HG03045 (cell line): ENCODE measurements at regions not wholly inside any gene's neighbourhood (a gene's known extent, or its start where the extent isn't known, plus 50 kb on each side); places are given as distances from the start of the nearest gene placed in this dataset.
"Not testable (repeated sequence)": the region's sequence is repeated elsewhere in the genome, so short reads cannot be mapped to it uniquely, and the experiment has no call there.

ENCODE experiments used
- ATAC-seq: cut with Tn5 transposase; IDR thresholded peaks from one replicate; pipeline ENCODE4 v1.9.1; 2021; ENCODE audit warnings: mild to moderate bottlenecking, moderate library complexity; ENCODE audit not compliant: unreplicated experiment

DNA sequence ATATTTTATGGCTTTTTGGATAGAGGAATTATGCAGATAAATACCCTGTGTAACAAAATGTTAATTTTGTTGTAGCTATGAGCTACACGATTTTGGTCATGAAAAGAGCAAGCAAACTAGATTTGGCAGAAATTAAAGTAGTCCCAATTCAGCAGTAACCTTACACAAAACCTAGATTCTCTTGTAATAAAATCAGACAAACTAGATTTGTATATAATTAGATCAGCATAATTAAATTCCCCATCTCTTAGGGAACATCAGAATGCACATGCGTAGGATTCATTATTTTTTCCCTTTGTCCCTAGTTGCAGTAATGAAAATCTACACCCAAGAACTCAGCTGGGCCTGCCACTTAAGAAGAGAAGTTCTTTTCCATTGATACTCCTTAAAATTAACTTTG, 1879.2 kb upstream of the CDH9 start:
- ATAC-seq = no peak

DNA sequence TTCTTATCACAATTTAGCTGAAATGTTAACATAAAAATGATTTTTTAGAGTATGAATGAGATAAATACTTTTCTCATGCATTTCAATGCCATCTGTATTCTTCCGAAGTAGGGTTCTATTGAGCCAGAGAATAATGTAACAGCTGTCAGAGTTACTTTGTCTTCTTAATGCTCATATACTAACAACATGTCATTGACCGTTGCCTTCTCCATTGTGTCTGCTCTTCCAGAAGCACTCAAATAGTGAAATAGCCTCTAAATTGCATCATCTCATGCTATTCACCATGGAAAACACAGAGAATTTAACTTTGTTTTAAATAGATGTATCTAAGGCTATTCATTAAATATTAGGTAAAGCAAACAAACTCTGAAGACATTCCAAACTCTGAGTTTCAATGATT, 1875.9 kb upstream of the CDH9 start:
- no peak for ATAC-seq

DNA sequence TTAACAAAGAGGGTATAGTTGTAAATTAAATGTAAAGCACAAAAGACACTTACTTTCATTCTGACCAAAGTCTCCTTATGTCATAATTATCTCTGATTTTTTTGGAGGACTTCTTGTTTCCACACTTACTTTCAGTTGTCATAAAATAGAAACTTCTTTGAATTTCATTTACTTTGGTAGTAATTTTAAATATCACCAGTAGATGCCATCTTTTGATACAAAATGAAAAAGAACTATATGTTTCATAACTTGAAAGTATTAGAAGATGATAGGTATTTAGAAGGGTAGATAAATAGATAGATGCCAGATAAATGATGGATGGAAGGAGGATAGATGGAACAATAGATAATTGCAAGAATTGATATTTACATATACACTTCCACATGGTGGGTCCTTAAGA, 1865.3 kb upstream of the CDH9 start:
- no peak for ATAC-seq

DNA sequence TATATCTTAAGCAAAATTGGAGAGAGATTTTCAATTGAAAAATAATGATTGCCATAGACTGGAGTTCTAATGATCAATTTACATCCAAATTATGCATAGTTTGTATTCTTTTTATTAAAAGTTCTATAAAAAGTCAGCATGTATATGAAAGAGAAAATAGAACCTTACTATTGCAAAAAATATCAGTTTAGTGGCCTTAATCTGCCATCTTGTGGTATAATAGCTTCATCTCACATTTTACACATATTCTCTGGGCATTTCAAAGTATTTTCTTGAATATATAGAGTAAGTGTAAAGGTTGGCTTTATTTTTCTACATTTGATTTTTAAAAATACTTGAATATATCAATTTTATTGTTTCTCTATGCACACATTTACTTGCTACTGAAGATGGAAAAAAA, 1858.6 kb upstream of the CDH9 start:
- no peak for ATAC-seq

DNA sequence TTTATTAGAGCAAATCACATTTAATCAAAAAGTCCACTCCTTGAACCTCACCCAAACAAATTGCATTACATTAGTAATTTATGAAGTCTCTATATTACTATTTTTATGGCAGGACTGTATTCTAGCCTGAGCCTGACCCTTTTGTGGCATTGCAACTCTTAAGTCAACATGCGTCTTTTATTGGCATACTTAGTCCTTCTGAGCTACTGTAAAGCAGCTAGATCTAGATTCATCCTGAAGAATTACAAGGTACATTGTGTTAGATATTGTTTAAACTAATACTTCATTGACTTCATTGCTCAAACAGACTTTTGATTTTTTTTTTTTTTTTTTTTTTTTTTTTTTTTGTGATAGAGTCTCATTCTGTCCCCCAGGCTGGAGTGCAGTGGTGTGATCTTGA, 1842.5 kb upstream of the CDH9 start:
- ATAC-seq = no peak

DNA sequence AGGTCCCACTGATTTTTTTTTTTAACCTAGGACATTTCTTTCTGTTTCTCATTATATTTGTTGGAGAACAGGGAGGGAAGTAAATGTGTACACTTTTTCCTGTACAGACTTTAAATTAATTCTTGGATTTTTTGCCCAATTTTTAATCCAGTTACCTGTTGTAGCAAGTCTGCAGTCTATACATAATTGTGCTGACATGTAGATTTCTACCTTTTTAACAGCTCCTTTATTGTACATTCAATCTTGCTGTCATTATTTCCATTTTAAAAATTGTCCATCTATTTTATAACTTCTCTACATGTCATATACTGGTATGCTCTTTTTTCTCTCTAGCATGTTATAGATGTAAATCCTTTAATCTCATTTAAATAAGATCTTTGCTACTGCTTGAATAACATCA, 1838.7 kb upstream of the CDH9 start:
- ATAC-seq = no peak

DNA sequence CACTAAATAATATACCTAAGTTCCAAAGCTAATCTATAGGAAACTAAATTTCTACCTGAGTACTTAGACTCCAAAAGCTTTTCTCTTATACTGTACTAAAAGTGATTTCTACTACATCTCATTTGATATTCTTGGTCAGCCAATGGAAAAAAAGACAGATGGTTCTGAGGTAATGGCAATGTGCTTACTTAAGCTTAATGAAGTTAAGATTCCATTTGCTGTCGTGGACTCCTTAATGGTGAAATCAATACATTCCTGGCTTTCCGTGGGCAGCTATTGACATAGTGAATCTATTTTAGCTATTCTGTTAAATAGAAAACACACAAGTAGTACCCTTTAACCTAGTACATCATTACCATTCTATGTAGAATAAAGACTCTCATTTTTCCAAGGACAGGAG, 1825.6 kb upstream of the CDH9 start:
- ATAC-seq = no peak

DNA sequence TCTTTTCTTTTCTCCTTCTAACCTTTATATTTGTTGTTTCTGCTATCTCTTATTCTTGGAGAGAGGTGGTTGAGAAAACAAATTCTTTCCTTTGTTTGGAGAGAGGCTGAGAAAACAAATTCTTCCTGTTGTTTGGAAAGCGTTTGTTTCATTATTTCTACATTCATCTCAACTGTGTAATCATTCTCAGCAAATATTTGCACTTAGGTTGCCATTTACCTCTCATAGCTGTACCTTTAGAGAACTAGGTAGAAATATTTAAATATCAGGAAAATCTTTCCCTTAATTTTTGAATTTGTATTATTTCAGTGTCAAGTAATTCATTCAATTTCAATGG, 1824.4 kb upstream of the CDH9 start:
- ATAC-seq = no peak

DNA sequence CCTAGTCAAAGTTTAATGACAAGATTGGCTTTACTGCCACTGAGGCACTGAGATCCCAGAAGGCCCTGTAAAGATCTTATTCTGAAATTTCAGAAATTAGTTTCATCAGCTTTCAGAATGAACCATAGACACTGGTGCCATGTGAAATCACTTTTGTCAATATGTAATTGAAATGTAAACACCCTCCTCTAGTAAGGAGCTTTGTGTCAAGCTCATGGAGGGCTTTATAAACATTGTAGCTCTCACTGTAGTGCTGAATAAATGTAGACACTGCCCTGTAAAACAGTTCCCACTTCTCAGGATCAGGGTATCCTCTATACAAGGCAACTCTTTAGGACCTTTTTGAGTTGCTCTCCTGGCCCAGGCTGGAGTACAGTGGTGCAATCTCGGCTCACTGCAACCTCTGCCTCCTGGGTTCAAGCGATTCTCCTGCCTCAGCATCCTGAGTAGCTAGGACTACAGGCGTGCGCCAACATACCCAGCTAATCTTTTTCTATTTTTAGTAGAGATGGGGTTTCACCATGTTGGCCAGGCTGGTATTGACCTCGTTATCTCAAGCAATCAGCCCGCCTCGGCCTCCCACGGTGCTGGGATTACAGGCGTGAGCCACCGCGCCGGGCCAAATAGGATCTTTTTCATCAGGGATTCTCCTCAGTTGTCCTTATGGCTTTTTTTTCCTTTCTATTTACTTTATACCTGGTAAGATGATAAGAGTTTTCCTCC, 1823.9 kb upstream of the CDH9 start:
- no peak for ATAC-seq

DNA sequence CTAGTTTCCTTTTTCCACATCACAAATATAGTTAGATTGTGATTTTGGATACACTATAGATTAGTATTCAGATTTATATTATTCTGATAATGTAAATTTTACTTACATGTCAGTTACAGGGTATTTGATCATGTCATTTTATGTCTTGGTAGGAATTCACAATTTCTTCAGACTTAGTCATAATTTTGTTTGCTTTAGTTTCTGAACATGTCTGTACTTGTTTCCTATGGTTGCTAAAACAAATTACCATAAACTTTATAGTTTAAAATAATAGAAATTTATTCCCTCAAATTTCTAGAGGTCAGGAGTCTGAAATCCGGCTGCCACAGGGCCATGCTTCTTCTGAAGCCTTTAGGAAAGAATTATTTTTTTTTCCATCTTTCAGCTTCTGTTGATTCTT, 1817.2 kb upstream of the CDH9 start:
- no peak for ATAC-seq

DNA sequence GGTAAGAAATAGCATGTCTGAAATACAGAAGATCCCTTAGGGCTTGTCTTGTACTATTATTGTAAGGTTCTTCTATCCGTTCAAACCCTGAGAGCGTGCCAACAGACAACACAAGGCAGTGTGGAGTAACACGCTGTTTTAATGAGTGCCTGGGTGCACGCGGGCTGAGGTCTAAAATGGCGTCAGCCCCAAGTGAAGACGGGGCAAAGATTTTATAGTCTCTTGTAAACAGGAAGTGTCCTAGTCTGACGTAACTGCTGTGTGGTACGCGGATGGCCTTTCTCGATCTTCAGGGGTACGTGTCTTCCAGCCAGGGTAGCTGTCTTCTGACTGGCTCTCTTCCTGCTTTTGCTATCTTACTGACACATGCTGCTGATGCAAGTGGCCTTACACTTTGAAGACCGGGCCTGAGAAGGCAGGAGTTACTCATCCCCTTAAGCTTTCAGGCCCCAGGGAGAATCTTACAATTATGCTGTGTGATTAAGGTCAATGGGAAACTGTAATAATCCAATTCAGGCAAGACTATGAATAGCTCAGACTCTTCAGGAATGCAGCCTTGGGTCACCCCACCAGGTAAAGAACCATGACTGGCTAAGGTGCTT, 1812.0 kb upstream of the CDH9 start:
- ATAC-seq = no peak

DNA sequence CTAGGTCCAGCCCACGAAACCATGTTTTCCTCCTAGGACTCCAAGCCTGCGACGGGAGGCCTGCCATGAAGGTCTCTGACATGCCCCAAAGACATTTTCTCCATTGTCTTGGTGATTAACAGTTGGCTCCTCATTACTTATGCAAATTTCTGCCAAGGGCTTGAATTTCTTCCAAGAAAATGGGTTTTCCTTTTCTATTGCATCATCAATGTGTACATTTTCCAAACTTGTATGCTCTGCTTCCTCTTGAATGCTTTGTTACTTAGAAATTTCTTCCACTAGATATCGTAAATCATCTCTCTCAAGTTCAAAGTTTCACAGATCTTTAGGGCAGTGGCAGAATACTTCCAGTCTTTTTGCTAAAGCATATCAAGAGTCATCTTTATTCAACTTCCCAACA, 1792.7 kb upstream of the CDH9 start:
- ATAC-seq = no peak

DNA sequence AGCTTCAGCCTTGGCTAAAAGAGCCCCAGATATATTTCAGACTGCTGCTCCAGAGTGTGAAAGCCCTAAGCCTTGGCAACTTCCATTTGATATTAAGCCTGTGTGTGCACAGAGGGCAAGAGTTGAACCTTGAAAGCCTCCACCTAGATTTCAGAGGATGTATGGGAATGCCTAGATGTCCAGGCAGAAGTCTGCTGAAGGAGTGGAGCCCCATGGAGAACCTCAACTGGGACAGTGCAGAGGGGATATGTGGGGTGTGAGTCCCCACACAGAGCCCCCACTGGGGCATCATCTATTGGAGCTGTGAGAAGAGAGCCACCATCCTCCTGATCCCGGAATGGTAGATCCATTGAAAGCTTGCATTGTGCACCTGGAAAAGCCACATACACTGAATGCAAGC, 1784.8 kb upstream of the CDH9 start:
- ATAC-seq = no peak

DNA sequence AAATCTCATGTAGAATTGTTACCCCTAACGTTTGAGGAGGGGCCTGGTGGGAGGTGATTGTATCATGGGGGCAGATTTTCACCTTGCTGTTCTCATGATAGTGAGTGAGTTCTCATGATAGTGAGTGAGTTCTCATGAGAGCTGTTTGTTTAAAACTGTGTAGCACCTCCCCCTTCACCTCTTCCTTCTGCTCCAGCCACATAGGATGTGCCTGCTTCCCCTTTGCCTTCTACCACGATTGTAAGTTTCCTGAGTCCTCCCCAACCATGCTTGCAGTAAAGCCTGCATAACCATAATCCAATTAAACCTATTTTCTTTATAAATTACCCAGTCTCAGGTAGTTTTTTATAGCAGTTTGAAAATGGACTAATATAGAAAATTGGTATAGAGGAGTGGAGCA, 1783.7 kb upstream of the CDH9 start:
- no peak for ATAC-seq

DNA sequence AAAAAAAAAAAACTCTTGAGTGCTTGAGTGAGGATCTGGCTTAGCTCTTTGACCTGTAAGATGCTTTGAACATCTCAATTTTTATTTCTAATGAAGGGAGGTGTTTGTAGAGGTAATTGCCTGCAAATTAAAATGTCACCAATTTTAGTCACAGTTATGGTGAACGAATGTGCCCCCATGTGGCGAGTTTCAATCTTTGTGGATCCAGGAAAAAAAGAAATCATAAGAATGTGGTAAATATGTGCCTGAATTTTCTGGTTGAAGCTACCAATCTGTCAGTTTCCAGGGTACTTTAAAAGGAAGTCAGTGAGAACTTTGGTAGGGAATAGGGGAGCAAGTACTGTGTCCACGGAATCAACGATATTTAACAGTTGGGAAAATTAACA, 1772.4 kb upstream of the CDH9 start:
- ATAC-seq = no peak

DNA sequence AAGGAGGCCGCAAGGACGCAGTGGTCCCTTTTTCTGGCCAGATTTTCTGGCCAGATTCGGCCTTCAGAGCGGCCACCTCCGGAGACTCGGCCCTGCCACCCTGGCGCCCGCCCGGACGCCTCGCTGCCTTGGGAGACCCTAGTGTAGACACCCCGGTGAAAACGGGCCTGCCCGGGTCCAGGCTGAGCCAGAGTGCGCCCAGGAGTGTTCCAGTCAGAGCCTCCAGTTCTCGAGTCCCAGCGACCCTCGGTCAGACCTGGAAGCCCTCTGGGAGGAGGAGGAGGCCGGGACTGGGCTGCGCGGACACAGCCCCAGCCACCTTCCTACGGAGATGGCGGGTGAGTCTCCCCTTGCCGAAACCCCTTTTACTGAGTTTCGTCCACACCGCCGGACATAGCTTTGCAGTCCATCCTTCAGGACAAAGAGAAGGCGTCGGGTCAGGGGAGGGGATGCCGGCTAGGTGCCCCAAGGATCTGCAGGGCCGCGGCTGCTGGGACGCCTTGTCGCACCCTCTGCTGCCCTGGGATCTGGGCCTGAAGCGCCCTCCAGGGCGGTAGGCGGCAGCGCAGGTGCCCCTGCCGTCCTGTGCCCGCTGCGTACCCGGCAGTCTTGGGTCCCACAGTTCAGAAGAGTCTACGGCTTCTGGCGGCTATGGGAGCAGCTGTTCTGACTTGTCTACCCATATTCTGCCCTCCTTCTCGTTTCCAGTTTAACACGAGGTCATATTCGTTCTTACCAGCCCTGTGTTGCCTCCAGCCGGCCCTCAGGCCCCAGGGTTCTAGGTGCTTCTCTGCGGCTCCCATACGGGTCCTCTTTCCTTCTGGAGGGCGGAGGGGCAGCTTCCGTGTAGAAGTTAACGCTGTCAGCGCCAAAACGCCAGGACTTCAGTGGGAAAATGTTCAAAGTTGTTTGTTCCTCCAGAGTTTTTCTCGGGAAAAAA, 1771.7 kb upstream of the CDH9 start:
- ATAC-seq = no peak

DNA sequence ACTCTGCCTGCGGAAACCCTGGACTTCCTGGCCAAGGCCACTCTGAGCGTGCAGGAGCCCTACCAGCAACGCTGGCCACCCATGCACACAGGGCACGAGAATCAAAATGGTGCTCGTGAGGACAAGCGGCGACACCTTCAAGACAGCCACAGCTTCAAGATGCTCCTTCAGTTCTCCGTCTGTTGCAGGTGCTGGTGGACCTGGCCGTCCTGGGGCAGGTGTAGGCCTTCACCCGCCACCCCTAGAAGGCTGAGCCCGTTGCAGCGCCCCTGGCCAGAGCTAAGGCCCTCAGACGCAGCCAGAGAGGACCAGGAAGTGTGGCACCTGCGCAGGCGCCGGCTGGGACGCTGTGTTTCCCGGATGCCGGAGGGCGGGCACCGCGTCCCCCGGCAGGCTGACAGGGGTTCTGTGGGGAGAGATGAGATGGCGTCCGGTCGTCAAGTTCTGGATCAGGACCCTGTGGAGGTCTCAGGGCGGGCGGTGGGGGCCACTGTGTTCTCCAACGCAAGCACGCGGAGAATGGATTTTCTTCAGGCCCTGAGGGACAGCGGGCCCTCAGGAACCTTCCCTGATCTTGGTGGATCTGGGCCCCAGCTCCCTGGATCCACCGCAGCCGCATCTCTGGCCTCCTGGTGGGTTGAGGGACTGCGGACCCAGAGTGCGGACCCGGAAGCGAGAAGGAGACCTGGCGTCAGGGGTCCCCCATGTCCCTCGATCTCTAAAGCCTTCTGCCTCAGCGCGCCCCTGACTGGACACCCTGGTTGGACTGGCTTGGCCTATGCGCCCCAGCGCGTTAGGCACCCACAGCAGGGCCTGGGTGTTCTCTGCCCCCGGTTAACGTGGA, 1770.8 kb upstream of the CDH9 start:
- ATAC-seq = no peak

DNA sequence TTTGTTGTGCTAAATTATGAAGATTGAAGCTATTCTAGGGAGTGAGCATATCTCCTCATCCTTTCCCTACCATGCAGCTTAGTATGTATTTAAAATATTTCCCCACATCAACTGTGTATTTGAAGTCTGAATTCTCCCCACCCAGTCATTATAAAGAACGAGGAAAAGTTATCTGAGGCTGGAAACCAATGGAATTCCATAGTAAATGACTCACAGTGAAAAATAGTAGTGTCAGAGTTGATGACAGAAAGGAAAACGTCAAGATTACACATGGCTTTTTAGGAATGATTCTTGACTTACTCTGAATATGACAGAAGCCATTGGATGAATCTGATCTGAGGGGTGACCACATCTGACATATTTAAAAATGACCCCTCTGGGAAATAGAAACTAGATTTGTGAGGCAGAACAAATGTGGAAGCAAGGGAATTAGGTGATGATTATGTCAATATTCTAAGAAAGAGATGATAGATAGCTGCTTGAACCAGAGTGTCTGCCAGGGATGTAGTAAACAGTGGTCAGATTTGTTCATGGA, 1768.9 kb upstream of the CDH9 start:
- ATAC-seq = no peak

DNA sequence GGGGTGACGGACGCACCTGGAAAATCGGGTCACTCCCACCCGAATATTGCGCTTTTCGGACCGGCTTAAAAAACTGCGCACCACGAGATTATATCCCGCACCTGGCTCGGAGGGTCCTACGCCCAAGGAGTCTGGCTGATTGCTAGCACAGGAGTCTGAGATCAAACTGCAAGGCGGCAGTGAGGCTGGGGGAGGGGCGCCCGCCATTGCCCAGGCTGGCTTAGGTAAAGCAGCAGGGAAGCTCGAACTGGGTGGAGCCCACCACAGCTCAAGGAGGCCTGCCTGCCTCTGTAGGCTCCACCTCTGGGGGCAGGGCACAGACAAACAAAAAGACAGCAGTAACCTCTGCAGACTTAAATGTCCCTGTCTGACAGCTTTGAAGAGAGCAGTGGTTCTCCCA, 1760.6 kb upstream of the CDH9 start:
- ATAC-seq = not testable (repeated sequence)

DNA sequence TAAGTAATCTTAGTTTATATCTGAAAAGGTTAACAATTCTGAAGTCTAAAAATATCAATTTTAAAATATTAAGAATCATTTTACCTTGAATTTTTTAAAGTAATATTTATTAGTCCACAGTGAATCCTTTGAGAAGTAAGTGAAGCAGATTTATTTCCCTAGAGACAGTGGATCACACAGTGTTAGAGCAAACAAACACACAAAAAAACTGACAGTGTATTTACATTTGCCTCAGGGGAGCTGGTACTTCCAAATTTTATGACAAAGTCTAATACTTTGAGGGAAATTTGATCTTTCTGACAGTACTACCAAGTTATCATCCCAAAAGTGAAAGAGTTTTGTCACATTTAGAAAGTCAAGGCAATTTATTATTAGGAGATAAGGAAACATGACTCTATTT, 1750.6 kb upstream of the CDH9 start:
- no peak for ATAC-seq

DNA sequence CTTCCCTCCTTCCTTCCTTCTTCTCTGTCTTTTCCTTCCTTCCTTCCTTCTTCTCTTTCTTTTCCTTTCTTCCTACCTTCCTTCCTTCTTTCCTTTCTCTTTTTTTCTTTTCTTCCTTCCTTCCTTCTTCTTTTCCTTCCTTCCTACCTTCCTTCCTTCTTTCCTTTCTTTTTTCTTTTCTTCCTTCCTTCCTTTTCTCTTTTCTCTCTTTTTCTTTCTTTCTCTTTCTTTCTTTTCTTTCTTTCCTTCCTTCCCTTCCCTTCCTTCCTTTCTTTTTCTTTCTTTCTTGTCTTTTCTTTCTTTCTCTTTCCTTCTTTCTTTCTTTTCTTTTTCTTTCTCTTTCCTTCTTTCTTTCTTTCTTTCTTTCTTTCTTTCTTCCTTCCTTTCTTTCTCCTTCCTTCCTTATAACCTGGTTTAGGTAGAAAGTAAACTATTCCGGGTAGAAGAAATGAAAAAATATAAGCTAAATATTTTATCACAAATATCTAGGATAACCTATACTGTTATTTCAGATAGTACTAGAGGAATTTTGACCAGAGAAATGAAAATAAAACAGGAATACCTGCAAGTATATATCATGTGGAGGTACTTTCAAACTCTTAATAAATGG, 1741.8 kb upstream of the CDH9 start:
- no peak for ATAC-seq
